ENCODE measurements at regions not wholly inside any gene's neighbourhood (a gene's known extent, or its start where the extent isn't known, plus 50 kb on each side); places are given as distances from the start of the nearest gene placed in this dataset.

DNA sequence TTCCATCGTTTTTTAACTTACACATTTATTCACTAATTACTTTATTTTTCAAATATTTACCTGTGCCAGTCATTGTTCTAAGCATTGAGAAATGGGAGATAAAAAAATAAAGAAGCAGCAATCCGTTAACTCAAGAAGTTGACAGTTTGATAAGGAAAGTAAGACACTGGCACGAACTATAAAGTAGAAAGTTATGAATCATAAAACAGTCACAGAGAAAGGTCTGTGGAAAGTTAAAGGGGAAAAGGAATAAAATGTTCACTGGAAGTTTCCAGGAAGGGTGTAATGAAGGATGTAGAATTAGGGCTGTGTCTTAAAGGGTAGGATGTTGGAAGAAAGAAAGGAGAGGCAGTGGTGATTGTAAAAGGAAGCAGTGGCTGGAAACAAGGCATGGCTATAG, 118.9 kb downstream of the RDH14 start:
- no peaks in the 10 kb centered on the region for H3K27me3 ChIP-seq
- H3K4me3 ChIP-seq (replicated peaks in 1 of 3): no peak overlapping the region
- TF ChIP-seq POLR2A (IDR thresholded peaks at IDR 0.05): no peak
- TF ChIP-seq, protein P1, sequence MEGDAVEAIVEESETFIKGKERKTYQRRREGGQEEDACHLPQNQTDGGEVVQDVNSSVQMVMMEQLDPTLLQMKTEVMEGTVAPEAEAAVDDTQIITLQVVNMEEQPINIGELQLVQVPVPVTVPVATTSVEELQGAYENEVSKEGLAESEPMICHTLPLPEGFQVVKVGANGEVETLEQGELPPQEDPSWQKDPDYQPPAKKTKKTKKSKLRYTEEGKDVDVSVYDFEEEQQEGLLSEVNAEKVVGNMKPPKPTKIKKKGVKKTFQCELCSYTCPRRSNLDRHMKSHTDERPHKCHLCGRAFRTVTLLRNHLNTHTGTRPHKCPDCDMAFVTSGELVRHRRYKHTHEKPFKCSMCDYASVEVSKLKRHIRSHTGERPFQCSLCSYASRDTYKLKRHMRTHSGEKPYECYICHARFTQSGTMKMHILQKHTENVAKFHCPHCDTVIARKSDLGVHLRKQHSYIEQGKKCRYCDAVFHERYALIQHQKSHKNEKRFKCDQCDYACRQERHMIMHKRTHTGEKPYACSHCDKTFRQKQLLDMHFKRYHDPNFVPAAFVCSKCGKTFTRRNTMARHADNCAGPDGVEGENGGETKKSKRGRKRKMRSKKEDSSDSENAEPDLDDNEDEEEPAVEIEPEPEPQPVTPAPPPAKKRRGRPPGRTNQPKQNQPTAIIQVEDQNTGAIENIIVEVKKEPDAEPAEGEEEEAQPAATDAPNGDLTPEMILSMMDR (IDR thresholded peaks at IDR 0.05): no peak
- no peak overlapping the region for H3K27ac ChIP-seq
- DNase-seq: no peak
- 79 to 84% methylated on average over 3 of the region's 3 CpGs for WGBS, 2 donors
- H3K36me3 ChIP-seq: no peaks in the 10 kb centered on the region
- H3K9me3 ChIP-seq: no peaks in the 10 kb centered on the region
- H3K4me1 ChIP-seq: peaks cover 0 to 3% of the 10 kb centered on the region in 2 donors
- intact Hi-C loops (cut with DNase I): no loop called here

DNA sequence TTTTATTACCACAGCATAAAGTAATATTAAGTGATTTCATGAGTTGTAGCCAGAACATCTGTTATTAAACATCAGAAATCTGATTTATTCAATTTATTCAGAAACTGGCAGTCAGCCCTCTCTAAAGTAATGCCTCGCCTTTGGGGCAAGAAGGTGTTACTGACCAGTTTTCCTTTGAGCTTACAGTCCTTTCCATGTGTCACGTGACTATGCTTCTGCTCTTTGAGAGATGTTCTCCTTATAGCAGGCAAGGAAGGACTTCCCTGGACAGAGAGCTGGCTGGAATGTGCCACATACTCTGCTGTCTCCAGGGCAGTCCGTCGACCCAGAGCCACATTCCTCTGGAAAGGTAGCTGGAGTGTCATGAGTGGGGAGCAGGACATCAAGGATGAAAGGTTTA, 119.7 kb downstream of the RDH14 start:
- Histone ChIP-seq H3K4me3 (replicated peaks in 1 of 3) (no peak overlapping the region), H3K27ac (no peak overlapping the region), H3K27me3 (no peaks in the 10 kb centered on the region), H3K36me3 (no peaks in the 10 kb centered on the region), H3K9me3 (no peaks in the 10 kb centered on the region), H3K4me1 (peaks cover 0 to 4% of the 10 kb centered on the region in 2 donors)
- intact Hi-C loops (cut with DNase I): no loop called here
- no peak for DNase-seq
- TF ChIP-seq, protein P1 (IDR thresholded peaks at IDR 0.05): no peak
- no peak for TF ChIP-seq POLR2A (IDR thresholded peaks at IDR 0.05)
- WGBS, 2 donors: 65 to 79% methylated on average over 4 of the region's 4 CpGs

DNA sequence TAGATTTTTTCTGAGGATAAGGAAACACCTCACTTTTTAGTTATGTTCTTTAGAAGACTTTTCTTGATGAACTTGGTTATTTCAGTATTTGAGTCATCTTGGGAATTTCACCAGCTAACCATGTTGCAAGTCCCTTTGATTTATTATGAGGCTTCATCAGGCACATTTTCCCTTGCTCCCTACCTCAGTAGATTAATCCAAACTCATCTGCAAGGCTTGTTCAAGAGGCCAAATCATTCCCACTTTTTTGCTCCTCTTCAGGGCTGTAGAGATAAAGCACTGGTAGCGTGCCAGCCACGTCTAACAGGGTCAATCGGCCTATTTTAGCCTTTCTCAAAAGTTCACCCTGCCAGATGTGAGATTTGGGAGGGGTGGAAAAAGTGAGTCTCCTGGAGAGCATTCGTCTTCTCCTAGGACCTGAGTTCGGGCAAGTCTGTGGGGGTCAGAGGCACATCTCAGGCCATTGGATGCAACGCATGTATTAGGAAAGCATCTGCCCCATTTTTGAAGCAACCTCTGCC, 120.3 kb downstream of the RDH14 start:
- no peaks in the 10 kb centered on the region for H3K27me3 ChIP-seq
- H3K4me3 ChIP-seq (replicated peaks in 1 of 3): no peak overlapping the region
- no peaks in the 10 kb centered on the region for H3K36me3 ChIP-seq
- no peaks in the 10 kb centered on the region for H3K9me3 ChIP-seq
- H3K27ac ChIP-seq: no peak overlapping the region
- intact Hi-C loops (cut with DNase I): no loop called here
- no peak for DNase-seq
- H3K4me1 ChIP-seq: peaks cover 0 to 6% of the 10 kb centered on the region in 2 donors
- whole genome bisulfite sequencing, 2 donors: 92 to 93% methylated on average over 6 of the region's 6 CpGs
- no peak for TF ChIP-seq POLR2A (IDR thresholded peaks at IDR 0.05)
- TF ChIP-seq, protein P1 (IDR thresholded peaks at IDR 0.05): no peak

DNA sequence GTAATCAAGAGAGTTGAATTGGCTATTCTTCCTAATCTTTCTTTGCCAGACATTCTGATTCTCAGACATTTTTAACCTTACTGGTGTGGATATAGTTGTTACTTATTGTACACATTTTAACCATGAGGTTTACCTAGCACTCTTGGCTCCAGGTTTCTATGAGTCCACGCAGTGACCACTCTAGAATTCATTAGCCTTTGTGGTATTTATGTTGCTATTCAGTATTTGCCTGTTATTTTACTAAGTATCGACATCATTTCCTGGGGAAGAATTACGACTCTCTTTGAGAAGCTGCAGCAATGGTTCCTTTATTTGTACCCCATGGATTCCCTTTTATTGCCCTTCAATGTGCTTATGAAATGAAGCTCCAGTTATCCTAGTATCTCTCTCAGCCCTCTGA, 120.7 kb downstream of the RDH14 start:
- H3K36me3 ChIP-seq: no peaks in the 10 kb centered on the region
- peaks cover 0 to 6% of the 10 kb centered on the region in 2 donors for H3K4me1 ChIP-seq
- H3K4me3 ChIP-seq (replicated peaks in 1 of 3): no peak overlapping the region
- DNase-seq: no peak
- no peaks in the 10 kb centered on the region for H3K27me3 ChIP-seq
- H3K9me3 ChIP-seq: no peaks in the 10 kb centered on the region
- intact Hi-C loops (cut with DNase I): no loop called here
- no peak overlapping the region for H3K27ac ChIP-seq
- no peak for TF ChIP-seq POLR2A (IDR thresholded peaks at IDR 0.05)
- TF ChIP-seq, protein P1 (IDR thresholded peaks at IDR 0.05): no peak
- WGBS, 2 donors: 83 to 93% methylated on average over 3 of the region's 3 CpGs

DNA sequence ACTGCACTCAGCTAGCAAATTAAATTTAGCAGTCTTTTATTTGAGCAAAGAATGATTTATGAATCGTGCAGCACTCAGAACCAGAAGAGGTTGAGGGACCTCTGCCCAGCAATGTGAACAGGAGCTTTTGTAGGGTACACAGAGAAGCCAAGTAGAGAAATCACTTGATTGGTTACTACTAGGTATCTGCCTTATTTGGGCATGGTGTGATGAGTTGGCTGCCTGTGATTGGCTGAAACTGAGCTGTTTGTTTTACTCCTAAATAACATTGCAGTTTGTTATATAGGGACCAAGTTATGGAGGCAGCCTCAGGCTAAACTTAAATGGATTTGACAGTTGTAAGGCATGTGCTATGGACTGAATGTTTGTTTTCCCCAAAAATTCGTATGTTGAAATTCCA, 122.5 kb downstream of the RDH14 start:
- TF ChIP-seq POLR2A (IDR thresholded peaks at IDR 0.05): no peak
- TF ChIP-seq, protein P1 (IDR thresholded peaks at IDR 0.05): no peak
- WGBS, 2 donors: 87 to 92% methylated on average over 2 of the region's 2 CpGs
- Histone ChIP-seq H3K27ac (no peak overlapping the region), H3K4me3 (replicated peaks in 1 of 3) (no peak overlapping the region), H3K4me1 (peaks cover 0 to 6% of the 10 kb centered on the region in 2 donors), H3K36me3 (no peaks in the 10 kb centered on the region), H3K9me3 (no peaks in the 10 kb centered on the region), H3K27me3 (no peaks in the 10 kb centered on the region)
- intact Hi-C loops (cut with DNase I): no loop called here
- DNase-seq: no peak
